HG03378 (cell line): ENCODE measurements at regions not wholly inside any gene's neighbourhood (a gene's known extent, or its start where the extent isn't known, plus 50 kb on each side); places are given as distances from the start of the nearest gene placed in this dataset.

Experiments used
- ATAC-seq: cut with Tn5 transposase; IDR thresholded peaks from one replicate; pipeline ENCODE4 v1.9.1; 2021; ENCODE audit warnings: mild to moderate bottlenecking, moderate library complexity; ENCODE audit not compliant: unreplicated experiment

GRCh38 chr12:93042684-93043083 lies 113.6 kb upstream of the EEA1 start:
- no peak for ATAC-seq

DNA sequence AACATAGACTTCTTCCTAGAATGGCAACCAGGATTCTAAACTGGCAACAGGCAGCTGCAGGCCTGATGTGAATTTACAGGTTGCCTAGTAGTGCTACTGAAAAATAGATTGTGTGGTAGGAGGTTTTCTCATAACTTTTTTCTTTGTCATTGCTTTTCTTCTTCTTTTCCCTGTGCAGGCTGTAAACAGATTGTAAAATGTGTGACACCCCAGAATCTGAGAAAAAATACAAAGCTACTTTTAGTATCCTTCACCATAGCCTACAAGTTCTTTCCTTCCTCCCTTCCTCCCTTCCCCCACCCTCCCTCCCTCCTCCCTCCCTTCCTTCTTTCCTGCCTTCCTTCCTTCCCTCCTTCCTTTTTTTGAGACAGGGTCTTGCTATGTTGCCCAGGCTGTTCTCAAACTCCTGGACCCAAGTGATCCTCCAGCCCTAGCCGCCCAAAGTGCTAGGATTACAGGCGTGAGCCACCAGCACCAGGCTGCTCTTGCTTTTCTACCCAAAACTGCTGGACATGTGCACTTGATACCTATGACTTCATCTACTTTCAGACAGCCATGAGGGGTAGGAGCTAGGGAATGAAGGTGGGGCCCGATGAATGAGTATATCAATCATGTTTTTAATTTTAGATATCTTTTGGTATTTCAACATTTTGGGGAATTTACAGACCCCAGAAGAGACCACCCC lies 114.2 kb upstream of the EEA1 start:
- no peak for ATAC-seq

DNA sequence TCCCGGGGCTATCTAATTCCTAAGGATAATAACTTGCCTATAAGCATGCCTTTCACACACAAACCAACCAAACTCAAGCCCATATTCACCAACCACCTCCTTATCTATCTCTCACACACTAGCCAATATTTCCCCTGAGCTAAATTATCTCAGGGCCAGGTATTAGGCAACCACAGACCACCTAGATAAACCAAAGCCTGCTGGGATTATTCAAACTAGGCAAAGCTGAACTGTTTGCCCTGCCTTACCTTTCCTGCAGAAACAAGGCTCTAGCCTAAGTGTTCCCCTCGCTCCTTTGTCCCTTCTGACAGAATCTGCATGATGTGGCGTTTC lies 114.7 kb upstream of the EEA1 start:
- no peak for ATAC-seq

DNA sequence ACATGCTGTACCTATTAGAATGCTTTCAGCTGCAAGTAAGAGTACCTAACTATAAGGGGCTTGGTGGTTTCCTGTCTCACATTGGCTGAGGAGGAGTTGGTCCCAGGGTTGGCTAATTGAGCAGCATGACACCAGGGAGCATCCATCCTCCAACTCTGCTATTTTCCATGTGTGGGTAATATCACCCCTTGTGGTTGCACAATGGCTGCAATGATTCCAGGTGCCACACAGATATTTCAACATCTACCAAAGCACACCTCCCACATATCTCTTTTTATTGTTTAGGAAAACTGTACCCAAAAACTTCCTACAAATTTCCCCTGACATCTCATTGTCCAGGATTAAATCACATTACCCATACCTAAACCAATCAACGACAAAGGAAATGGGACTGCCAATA lies 118.0 kb upstream of the EEA1 start:
- ATAC-seq: no peak

DNA sequence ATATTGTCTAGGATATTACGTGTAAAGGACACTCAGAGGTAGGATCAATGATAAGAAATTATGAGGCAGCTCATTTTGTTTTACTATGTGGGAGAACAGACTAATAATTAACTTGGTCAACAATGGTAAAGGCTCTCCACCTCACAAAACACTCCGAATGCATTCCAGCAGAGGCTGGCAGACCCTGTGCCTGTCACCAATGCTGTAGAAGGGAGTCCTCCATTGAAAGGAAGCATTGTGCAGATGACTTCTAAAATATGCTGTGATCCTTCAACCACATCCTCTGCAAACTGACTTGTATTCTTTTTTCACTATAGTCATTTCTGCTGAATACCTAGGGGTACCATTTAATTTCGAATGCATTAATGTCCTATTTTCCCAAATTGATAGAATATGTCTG lies 119.6 kb upstream of the EEA1 start:
- ATAC-seq: no peak

- ATAC-seq: no peak
Observed at GRCh38 chr12:93050026-93050747, 121.1 kb upstream of the EEA1 start.

GRCh38 chr12:93050748-93051081 lies 121.6 kb upstream of the EEA1 start:
- no peak for ATAC-seq

DNA sequence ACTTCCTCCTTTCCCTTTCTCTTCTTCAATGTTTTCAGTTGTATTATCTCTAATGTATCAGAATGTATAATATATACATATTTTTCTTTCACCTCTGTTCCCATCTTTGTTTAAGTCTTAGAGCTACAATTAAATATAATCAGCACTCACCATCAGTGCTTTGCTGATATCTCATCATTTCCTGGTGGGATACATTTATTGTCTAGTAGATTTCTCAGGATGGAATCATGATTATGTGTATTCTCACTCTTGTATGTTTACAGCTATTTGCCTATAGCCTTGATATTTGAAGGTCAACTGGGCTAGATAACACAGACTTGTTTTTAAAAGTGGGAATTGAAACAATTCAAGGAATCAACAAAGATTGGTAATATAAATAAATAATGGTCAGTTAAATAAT lies 124.9 kb upstream of the EEA1 start:
- ATAC-seq: no peak

GRCh38 chr12:93055221-93055620 lies 126.1 kb upstream of the EEA1 start:
- no peak for ATAC-seq

GRCh38 chr12:93056971-93057535 lies 128.0 kb upstream of the EEA1 start:
- no peak for ATAC-seq

DNA sequence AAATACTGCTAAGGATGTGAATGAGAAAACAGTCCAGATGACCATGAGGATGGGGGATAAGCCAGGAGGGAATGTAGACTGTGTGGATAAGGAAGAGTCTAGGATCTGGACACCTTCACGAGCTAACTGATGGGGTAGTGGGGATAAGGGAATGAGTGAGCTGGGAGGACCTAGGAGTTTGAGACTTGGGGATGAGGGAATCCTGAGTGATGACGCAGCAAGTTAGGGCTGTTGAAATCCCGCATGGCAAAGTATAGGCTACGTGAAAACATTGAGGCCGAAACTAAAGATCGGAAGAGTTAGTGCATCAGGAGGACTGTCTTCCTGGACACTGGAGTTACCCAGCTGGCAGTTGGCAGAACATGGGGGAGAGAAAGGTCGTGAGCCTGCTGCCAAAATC lies 129.2 kb upstream of the EEA1 start:
- no peak for ATAC-seq

DNA sequence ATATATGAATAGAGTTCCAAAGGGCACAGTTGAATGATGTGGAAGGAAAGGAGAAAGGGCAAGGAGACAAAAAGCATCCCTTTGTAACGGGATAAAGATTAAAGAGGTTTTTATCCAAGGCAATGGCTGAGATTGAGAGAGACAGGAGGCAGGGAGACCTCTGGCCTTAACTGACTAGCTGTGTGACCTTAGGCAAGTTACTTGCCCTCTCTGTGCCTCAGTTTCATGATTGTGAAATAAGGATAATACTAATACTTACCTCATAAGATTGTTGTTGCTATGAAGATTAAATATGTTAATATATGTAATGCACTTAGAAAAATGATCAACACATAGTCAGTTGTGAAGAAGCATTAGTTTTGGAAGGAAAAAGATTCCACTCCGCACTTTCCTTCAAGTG lies 130.2 kb upstream of the EEA1 start:
- no peak for ATAC-seq

GRCh38 chr12:93059925-93060665 lies 131.0 kb upstream of the EEA1 start:
- ATAC-seq: peak; percentile 97

DNA sequence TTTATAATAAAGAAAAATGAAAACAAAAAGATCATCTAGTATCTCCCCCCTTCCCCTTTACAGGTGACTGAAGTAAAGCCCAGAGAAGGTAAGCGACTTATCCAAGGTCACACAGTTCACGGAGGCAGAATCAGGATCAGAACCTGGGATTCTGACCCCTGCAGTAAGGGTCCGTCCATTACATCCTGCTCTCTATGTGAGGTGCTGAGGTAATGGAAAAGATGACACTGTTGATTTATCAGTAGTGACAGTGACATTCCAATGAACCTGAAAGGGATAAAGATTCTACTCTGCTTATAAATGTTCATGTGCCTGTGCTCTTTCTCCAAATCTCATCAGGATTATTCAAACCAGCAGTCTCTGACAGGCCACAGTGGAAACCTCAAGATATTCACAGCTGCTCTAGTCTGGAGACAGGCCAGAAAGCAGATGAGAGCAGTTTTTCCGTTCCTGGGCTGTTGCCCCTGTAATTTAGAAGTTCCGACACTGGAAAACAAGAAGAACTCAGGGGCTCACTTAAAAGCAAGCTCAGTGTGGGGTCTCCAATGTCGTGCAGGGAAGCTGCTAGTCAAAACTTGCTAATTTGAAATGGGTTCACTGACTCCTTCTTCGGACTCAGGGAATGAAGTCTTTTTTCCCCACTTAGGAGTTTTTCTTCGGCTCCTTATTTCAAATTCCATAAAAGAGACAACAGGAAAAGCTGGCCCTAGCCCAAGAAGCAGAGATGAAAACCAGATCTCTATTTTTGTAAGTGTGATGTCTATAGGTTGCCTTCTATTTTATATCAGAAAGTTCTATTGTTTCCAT lies 131.8 kb upstream of the EEA1 start:
- peak; percentile 42 for ATAC-seq

DNA sequence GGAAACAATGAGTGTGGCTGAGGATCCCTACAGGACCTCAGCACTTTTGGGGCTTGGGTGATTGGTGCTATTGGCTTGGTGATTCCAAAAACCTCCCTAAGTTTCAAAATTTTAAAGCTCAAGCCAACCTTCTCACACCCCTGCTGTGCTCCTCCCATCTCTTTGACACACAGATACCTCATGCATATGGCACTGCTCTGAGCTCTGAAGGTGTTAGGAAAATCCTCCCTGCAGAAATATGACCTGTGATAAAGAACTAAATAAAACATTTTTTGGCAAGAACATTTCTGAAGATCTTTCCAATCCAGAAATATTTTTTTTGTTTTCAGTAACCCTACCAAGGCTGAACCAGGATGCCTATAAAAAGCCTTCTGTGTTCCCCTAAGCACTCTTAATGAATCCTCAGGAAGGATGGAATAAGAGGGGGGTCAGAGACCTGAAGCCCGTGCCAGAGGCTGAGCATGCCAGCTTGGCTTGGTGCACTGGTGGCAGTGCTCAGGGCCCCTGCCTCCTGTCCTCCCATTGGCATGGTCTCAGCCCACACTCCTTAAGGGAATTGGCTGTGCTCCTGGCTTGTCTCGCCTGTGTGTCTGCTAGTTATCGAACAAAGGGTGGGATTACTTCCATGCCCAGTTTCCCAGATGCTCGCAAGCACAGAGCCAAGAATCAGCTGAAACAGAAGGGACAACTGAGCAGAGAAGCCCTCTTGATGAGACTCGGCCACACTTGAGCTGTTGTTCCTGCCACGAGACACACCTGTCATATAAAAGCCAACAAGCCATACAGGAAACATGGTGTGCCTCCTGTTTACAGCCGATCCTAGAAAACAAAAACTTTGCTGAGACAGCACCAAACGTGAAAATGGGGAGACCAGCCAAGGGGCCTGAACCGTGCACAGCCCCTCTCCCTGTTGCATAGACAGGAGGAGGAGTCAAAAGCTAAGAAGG lies 132.7 kb upstream of the EEA1 start:
- no peak for ATAC-seq

DNA sequence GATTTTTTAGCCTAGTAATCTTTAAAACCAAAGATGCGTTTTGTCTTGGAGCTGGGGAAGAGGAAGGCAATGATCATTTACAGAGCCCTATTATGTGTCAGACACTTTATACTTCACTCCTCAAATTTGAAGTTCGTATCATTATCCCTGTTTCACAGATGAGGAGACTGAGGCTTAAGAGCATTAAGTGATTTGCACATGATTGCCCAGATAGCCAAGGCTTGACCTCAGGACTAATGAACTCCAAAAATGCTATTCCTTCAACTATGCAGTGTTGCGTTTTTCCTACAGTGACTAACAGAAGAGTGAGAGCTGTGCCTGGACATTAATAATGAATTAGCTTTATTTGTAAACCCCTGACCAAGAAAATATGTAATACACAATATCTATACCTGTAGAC lies 136.8 kb upstream of the EEA1 start:
- no peak for ATAC-seq

DNA sequence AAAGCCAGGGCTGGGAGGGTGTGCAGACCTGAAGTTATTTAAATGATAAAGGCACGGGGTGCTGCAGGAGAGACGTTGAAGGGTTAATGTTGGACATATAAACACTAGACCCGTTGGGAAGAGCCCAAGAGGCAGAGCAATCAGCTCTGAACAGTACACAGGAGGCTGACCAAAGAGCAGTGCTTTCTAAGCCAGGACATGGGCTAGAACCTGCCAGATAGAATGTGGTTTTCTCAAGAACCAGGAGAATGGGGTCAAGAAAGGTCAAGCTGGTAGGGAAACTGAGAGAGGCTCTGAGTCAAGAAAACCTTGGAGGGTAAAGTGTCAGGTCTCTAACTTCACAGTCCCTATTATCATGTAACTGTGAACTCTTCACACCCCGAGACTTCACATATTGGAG lies 143.2 kb upstream of the EEA1 start:
- ATAC-seq: no peak

DNA sequence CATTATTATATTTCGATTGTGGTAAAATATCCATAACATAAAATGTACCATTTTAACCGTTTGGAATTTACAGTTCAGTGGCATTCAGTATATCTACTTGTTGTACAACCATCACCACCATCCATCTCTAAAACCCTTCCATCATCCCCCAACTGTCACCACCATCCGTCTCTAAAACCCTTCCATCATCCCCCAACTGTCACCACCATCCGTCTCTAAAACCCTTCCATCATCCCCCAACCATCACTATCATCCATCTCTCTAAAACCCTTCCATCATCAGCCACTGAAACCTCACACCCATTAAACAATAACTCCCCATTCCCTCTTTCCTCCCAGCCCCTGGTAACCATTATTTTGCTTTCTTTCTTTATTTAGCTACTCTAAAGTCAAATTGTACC lies 144.2 kb upstream of the EEA1 start:
- no peak for ATAC-seq

DNA sequence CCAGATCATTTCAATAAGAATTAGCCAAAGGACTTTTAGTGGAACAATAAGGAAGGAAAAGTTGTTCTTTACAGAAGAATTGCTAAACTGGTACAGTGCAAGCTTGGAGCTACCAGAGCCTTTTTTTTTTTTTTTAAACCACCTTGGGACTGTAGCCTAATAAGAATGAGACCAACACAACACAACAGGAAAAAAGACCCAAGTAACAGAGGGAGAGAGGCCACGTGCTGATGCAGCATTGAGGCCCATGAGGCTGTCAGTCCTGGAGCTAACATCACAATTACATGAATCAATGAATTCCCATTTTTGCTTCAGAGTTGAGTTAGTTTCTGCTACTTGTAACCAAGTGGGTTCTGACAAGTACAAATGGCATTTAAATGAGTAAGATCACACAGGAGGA lies 149.0 kb upstream of the EEA1 start:
- ATAC-seq: no peak

GRCh38 chr12:93078577-93078976 lies 149.5 kb upstream of the EEA1 start:
- no peak for ATAC-seq
